GM12878 (cell line): ENCODE measurements at regions not wholly inside any gene's neighbourhood (a gene's known extent, or its start where the extent isn't known, plus 50 kb on each side); places are given as distances from the start of the nearest gene placed in this dataset.

Experiments used
- ATF7 ChIP-seq: fragments of 450-650 bp; IDR thresholded peaks from 2 replicates; pipeline ENCODE4 v1.6.1; 2016; ENCODE audit warnings: low read depth, mild to moderate bottlenecking
- POLR2AphosphoS5 ChIP-seq: IDR thresholded peaks from 2 replicates; pipeline ENCODE4 v1.6.1; 2011; ENCODE audit warnings: mild to moderate bottlenecking, low read length, inconsistent platforms
- SRF ChIP-seq, 2 experiments: IDR thresholded peaks; 2 replicates each; pipeline ENCODE4 v1.6.1; 2011; ENCODE audit warnings: low read depth in 2 of 2, low read length in 2 of 2, mild to moderate bottlenecking in 1 of 2, moderate library complexity in 1 of 2
- ZNF274 ChIP-seq: IDR thresholded peaks from one replicate; pipeline ENCODE4 v1.8.0; 2011; ENCODE audit not compliant: insufficient read length, insufficient read depth

DNA sequence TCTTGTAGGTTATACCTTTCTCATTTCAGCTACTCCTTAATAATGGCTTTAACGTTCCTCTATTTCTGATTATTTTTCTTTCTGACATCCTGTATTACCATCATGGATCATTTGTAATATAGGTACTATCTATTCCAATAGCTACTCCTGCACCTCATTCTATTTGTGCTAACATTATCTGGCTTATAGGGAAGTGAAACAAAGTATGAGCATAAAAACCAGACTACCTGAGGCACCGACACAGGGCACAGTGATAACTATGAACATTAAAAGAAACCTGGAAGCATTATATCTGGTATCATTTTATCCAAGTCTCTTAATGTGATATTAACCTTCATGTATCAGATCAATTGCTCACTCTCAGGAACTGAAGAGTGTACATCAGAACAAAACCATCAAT lies 407.3 kb downstream of the DMRT2 start:
- no peak for TF ChIP-seq ZNF274
- no peak for TF ChIP-seq POLR2AphosphoS5
- no peak for TF ChIP-seq SRF (IDR thresholded peaks at IDR 0.05; ENCODE audit: low read depth in 2 of 2, low read length in 2 of 2)
- no peak for TF ChIP-seq ATF7
